ENCODE measurements at regions not wholly inside any gene's neighbourhood (a gene's known extent, or its start where the extent isn't known, plus 50 kb on each side); places are given as distances from the start of the nearest gene placed in this dataset.

- DNase-seq (ENCODE audit: extremely low spot score, unreplicated experiment) = no peak
- no peaks in the 10 kb centered on the region for H3K36me3 Mint-ChIP-seq
- peaks cover 3% of the 10 kb centered on the region for H3K27me3 Mint-ChIP-seq
- TF ChIP-seq CTCF (conservative IDR thresholded peaks at IDR 0.05) = no peak
- H3K27ac Mint-ChIP-seq = no peak overlapping the region
- H3K4me3 Mint-ChIP-seq = no peak overlapping the region
- no peaks in the 10 kb centered on the region for H3K4me1 Mint-ChIP-seq (ENCODE audit: unreplicated experiment)
- H3K9me3 Mint-ChIP-seq = no peaks in the 10 kb centered on the region
These were observed 185.3 kb upstream of the WDFY3 start for GRCh38 chr4:85151786-85152185.

DNA sequence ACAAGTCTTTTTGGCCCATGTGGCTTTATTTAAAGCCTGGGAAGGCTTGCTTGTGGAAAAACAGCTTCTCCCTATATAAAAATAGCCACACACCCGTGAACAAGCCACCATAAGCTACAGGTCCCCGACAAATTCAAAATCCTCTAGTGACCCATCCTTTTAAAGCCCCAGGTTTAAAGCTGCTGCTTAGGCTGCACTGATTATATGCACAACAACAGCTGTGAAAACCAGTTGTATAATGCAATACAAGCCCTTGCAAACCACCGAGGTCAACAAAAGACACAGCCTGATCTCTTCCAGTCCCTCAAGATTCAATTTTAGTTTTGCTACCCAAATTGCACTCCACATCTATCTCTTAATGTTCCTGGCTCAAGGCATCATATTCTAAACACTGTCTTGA, 186.0 kb upstream of the WDFY3 start:
- Mint-ChIP-seq H3K27me3 (peaks cover 3% of the 10 kb centered on the region), H3K9me3 (no peaks in the 10 kb centered on the region), H3K4me3 (no peak overlapping the region), H3K4me1 (ENCODE audit: unreplicated experiment) (no peaks in the 10 kb centered on the region), H3K27ac (no peak overlapping the region), H3K36me3 (no peaks in the 10 kb centered on the region)
- no peak for TF ChIP-seq CTCF (conservative IDR thresholded peaks at IDR 0.05)
- no peak for DNase-seq (ENCODE audit: extremely low spot score, unreplicated experiment)

- DNase-seq (ENCODE audit: extremely low spot score, unreplicated experiment) = no peak
- no peak overlapping the region for H3K27ac Mint-ChIP-seq
- H3K36me3 Mint-ChIP-seq = no peaks in the 10 kb centered on the region
- no peak overlapping the region for H3K4me3 Mint-ChIP-seq
- no peaks in the 10 kb centered on the region for H3K27me3 Mint-ChIP-seq
- H3K9me3 Mint-ChIP-seq = no peaks in the 10 kb centered on the region
- H3K4me1 Mint-ChIP-seq (ENCODE audit: unreplicated experiment) = no peaks in the 10 kb centered on the region
- no peak for TF ChIP-seq CTCF (conservative IDR thresholded peaks at IDR 0.05)
These were observed 186.7 kb upstream of the WDFY3 start for GRCh38 chr4:85153221-85153620.

GRCh38 chr4:85154591-85154990, 188.1 kb upstream of the WDFY3 start:
- no peak for TF ChIP-seq CTCF (conservative IDR thresholded peaks at IDR 0.05)
- H3K4me1 Mint-ChIP-seq (ENCODE audit: unreplicated experiment) = no peaks in the 10 kb centered on the region
- no peaks in the 10 kb centered on the region for H3K36me3 Mint-ChIP-seq
- no peak for DNase-seq (ENCODE audit: extremely low spot score, unreplicated experiment)
- H3K27me3 Mint-ChIP-seq = no peaks in the 10 kb centered on the region
- H3K9me3 Mint-ChIP-seq = no peaks in the 10 kb centered on the region
- H3K27ac Mint-ChIP-seq = no peak overlapping the region
- H3K4me3 Mint-ChIP-seq = no peak overlapping the region

DNA sequence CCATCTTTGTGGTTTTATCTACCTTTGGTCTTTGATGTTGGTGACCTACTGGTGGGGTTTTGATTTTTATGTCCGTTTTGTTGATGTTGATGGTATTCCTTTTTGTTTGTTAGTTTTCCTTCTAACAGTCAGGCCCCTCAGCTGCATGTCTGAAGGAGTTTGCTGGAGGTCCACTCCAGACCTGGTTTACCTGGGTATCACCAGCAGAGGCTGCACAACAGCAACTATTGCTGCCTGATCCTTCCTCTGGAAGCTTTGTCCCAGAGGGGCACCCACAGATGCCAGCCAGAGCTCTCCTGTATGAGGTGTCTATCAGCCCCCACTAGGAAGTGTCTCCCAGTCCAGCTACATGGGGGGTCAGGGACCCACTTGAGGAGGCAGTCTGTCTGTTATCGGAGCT, 199.3 kb upstream of the WDFY3 start:
- TF ChIP-seq CTCF (conservative IDR thresholded peaks at IDR 0.05) = no peak
- Mint-ChIP-seq H3K36me3 (no peaks in the 10 kb centered on the region), H3K27me3 (no peaks in the 10 kb centered on the region), H3K4me1 (ENCODE audit: unreplicated experiment) (no peaks in the 10 kb centered on the region), H3K27ac (no peak overlapping the region), H3K4me3 (no peak overlapping the region), H3K9me3 (peaks cover 5% of the 10 kb centered on the region)
- DNase-seq (ENCODE audit: extremely low spot score, unreplicated experiment) = no peak

GRCh38 chr4:85166318-85166717, 199.8 kb upstream of the WDFY3 start:
- Mint-ChIP-seq H3K9me3 (peaks cover 5% of the 10 kb centered on the region), H3K36me3 (no peaks in the 10 kb centered on the region), H3K27ac (no peak overlapping the region), H3K4me1 (ENCODE audit: unreplicated experiment) (no peaks in the 10 kb centered on the region), H3K4me3 (no peak overlapping the region), H3K27me3 (no peaks in the 10 kb centered on the region)
- no peak for DNase-seq (ENCODE audit: extremely low spot score, unreplicated experiment)
- no peak for TF ChIP-seq CTCF (conservative IDR thresholded peaks at IDR 0.05)

All from type B pancreatic cell (in vitro differentiated cells).